Liver (tissue), 7 donors: ENCODE measurements at regions not wholly inside any gene's neighbourhood (a gene's known extent, or its start where the extent isn't known, plus 50 kb on each side); places are given as distances from the start of the nearest gene placed in this dataset.

Experiments
- DNase-seq: peaks from one replicate; pipeline ENCODE4 v3.0.0-alpha.2; 2017; ENCODE audit warnings: low spot score
- H3K27ac ChIP-seq, 2 donors: one replicate each; pipeline ENCODE4 v1.7.0; 2013; ENCODE audit warnings: inconsistent platforms in 2 of 2, low read length in 2 of 2, control low read depth in 1 of 2, low read depth in 1 of 2, mild to moderate bottlenecking in 1 of 2
- H3K27me3 ChIP-seq, 4 donors: one replicate each; pipeline versions ENCODE4 v1.6.1 to v1.7.0; 2013; ENCODE audit warnings: low read length in 3 of 4, inconsistent platforms in 1 of 4, mild to moderate bottlenecking in 1 of 4, moderate library complexity in 1 of 4; ENCODE audit not compliant: control insufficient read depth in 4 of 4, insufficient read depth in 4 of 4
- H3K36me3 ChIP-seq, 4 donors: one replicate each; pipeline versions ENCODE4 v1.6.1 to v1.7.0; 2013; ENCODE audit warnings: low read length in 3 of 4, mild to moderate bottlenecking in 3 of 4, low read depth in 1 of 4, moderate library complexity in 1 of 4; ENCODE audit not compliant: control insufficient read depth in 4 of 4, insufficient read depth in 3 of 4
- H3K4me1 ChIP-seq, 4 donors: one replicate each; pipeline versions ENCODE4 v1.6.1 to v1.7.0; 2013; ENCODE audit warnings: low read length in 3 of 4, mild to moderate bottlenecking in 3 of 4, moderate library complexity in 1 of 4; ENCODE audit not compliant: control insufficient read depth in 4 of 4, insufficient read depth in 4 of 4
- H3K4me3 ChIP-seq, 3 donors: one replicate each; pipeline versions ENCODE4 v1.6.1 to v1.7.0; 2013; ENCODE audit warnings: low read length in 3 of 3, control low read depth in 1 of 3, low read depth in 1 of 3, mild to moderate bottlenecking in 1 of 3
- H3K9ac ChIP-seq, 2 donors: one replicate each; pipeline ENCODE4 v1.7.0; 2013; ENCODE audit warnings: low read length in 2 of 2, mild to moderate bottlenecking in 2 of 2, moderate library complexity in 2 of 2, control low read depth in 1 of 2, low read depth in 1 of 2
- H3K9me3 ChIP-seq, 4 donors: one replicate each; pipeline versions ENCODE4 v1.6.1 to v1.7.0; 2013; ENCODE audit warnings: low read length in 3 of 4; ENCODE audit not compliant: control insufficient read depth in 4 of 4
- EGR1 ChIP-seq, 2 donors: IDR thresholded peaks; 2 replicates each; pipeline ENCODE4 v1.6.1; 2016 to 2018; ENCODE audit warnings: antibody characterized with exemption in 2 of 2, low read depth in 2 of 2
- FOXA1 ChIP-seq: IDR thresholded peaks from 2 replicates; pipeline ENCODE4 v1.6.1; 2016; ENCODE audit warnings: antibody characterized with exemption
- FOXA2 ChIP-seq: IDR thresholded peaks from 2 replicates; pipeline ENCODE4 v1.6.1; 2016; ENCODE audit warnings: antibody characterized with exemption
- HNF4A ChIP-seq, 2 donors: conservative IDR thresholded peaks; 2 replicates each; pipeline ENCODE4 v1.6.1; 2016; ENCODE audit warnings: antibody characterized with exemption in 2 of 2, mild to moderate bottlenecking in 2 of 2
- HNF4G ChIP-seq: IDR thresholded peaks from 2 replicates; pipeline ENCODE4 v1.6.1; 2016; ENCODE audit warnings: antibody characterized with exemption
- JUND ChIP-seq, 2 donors: IDR thresholded peaks; 2 replicates each; pipeline ENCODE4 v1.6.1; 2016; ENCODE audit warnings: antibody characterized with exemption in 2 of 2
- NR2F2 ChIP-seq: IDR thresholded peaks from 2 replicates; pipeline ENCODE4 v1.6.1; 2016; ENCODE audit warnings: antibody characterized with exemption
- RAD21 ChIP-seq, 2 donors: IDR thresholded peaks; 2 replicates each; pipeline ENCODE4 v1.6.1; 2016; ENCODE audit warnings: antibody characterized with exemption in 2 of 2, mild to moderate bottlenecking in 2 of 2
- RXRA ChIP-seq, 2 donors: IDR thresholded peaks; 2 replicates each; pipeline ENCODE4 v1.6.1; 2017 to 2018; ENCODE audit warnings: antibody characterized with exemption in 2 of 2, mild to moderate bottlenecking in 1 of 2
- SP1 ChIP-seq: IDR thresholded peaks from 2 replicates; pipeline ENCODE4 v1.6.1; 2018; ENCODE audit warnings: antibody characterized with exemption, mild to moderate bottlenecking
- TAF1 ChIP-seq: conservative IDR thresholded peaks from 2 replicates; pipeline ENCODE4 v1.6.1; 2016; ENCODE audit warnings: antibody characterized with exemption, mild to moderate bottlenecking
- YY1 ChIP-seq: IDR thresholded peaks from 2 replicates; pipeline ENCODE4 v1.6.1; 2016; ENCODE audit warnings: antibody characterized with exemption, mild to moderate bottlenecking
- WGBS: extraction: QIAGEN DNeasy Blood & Tissue Kit; methylation state at CpG from one replicate; pipeline ENCODE4 v1.1.7; 2013; 5-methylcytosine and 5-hydroxymethylcytosine counted together
- TF ChIP-seq, protein P1 (sequence below): IDR thresholded peaks from 2 replicates; pipeline ENCODE4 v1.6.1; 2016; ENCODE audit warnings: antibody characterized with exemption
- TF ChIP-seq, protein P2 (sequence below): IDR thresholded peaks from 2 replicates; pipeline ENCODE4 v1.6.1; 2016; ENCODE audit warnings: antibody characterized with exemption, mild to moderate bottlenecking
- TF ChIP-seq, protein P3 (sequence below): IDR thresholded peaks from 2 replicates; pipeline ENCODE4 v1.6.1; 2016; ENCODE audit warnings: antibody characterized with exemption
- donor health status: healthy.
- donor health status: healthy.
- donor health status: healthy.
- donor health status: healthy.

DNA sequence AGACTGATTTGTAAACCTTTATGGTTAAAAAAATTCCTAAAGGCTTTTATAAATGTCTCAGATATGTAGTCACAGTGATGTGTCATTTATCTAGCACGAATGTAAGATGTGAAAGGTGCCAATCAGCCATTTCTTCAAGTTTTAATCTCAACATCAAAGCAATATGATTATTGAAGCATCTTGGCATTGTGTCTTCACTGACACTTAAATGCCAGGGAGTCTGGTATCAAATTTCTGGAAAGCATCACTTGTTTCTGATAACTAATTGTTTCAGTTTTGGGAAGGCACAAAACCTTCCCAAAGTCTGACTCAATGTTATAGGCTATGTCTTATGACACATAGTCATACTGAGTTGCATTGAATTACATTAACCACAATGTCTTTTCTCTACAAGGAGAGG, 492.0 kb upstream of the CNTNAP2 start:
- no peak overlapping the region for H3K4me3 ChIP-seq
- DNase-seq: no peak
- H3K4me1 ChIP-seq: no peaks in the 10 kb centered on the region
- H3K27me3 ChIP-seq: no peaks in the 10 kb centered on the region
- H3K27ac ChIP-seq: no peak overlapping the region
- TF ChIP-seq JUND (IDR thresholded peaks at IDR 0.05) (no peak), TAF1 (no peak)
- TF ChIP-seq, protein P1, sequence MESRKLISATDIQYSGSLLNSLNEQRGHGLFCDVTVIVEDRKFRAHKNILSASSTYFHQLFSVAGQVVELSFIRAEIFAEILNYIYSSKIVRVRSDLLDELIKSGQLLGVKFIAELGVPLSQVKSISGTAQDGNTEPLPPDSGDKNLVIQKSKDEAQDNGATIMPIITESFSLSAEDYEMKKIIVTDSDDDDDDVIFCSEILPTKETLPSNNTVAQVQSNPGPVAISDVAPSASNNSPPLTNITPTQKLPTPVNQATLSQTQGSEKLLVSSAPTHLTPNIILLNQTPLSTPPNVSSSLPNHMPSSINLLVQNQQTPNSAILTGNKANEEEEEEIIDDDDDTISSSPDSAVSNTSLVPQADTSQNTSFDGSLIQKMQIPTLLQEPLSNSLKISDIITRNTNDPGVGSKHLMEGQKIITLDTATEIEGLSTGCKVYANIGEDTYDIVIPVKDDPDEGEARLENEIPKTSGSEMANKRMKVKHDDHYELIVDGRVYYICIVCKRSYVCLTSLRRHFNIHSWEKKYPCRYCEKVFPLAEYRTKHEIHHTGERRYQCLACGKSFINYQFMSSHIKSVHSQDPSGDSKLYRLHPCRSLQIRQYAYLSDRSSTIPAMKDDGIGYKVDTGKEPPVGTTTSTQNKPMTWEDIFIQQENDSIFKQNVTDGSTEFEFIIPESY: no peak
- TF ChIP-seq, protein P2, sequence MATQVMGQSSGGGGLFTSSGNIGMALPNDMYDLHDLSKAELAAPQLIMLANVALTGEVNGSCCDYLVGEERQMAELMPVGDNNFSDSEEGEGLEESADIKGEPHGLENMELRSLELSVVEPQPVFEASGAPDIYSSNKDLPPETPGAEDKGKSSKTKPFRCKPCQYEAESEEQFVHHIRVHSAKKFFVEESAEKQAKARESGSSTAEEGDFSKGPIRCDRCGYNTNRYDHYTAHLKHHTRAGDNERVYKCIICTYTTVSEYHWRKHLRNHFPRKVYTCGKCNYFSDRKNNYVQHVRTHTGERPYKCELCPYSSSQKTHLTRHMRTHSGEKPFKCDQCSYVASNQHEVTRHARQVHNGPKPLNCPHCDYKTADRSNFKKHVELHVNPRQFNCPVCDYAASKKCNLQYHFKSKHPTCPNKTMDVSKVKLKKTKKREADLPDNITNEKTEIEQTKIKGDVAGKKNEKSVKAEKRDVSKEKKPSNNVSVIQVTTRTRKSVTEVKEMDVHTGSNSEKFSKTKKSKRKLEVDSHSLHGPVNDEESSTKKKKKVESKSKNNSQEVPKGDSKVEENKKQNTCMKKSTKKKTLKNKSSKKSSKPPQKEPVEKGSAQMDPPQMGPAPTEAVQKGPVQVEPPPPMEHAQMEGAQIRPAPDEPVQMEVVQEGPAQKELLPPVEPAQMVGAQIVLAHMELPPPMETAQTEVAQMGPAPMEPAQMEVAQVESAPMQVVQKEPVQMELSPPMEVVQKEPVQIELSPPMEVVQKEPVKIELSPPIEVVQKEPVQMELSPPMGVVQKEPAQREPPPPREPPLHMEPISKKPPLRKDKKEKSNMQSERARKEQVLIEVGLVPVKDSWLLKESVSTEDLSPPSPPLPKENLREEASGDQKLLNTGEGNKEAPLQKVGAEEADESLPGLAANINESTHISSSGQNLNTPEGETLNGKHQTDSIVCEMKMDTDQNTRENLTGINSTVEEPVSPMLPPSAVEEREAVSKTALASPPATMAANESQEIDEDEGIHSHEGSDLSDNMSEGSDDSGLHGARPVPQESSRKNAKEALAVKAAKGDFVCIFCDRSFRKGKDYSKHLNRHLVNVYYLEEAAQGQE: no peak
- no peaks in the 10 kb centered on the region for H3K36me3 ChIP-seq
- no peak overlapping the region for H3K9ac ChIP-seq
- no peaks in the 10 kb centered on the region for H3K9me3 ChIP-seq
- 69% methylated on average over 1 of the region's 1 CpG for WGBS

DNA sequence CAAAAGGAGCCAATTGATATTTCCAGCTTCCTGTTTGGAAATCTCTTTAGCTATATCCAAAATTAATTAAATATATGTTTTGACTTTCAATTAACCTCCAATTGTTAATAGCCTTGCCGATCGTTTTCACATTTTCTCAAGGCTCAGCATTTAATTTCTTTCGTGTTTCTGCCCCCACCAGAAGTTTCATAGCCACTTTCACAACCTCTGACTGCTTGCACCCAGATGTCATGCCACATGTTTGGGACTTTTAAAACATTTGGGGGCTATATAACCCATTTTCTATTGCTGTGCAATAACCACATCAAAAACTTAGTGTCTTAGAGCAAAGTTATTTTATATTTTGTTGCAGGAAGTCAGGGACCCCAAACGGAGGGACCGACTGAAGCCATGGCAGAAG, 510.6 kb upstream of the CNTNAP2 start:
- Histone ChIP-seq H3K27ac (no peak overlapping the region), H3K9me3 (peaks cover 0 to 2% (median 0%) of the 10 kb centered on the region in 4 donors), H3K9ac (no peak overlapping the region), H3K36me3 (no peaks in the 10 kb centered on the region), H3K27me3 (no peaks in the 10 kb centered on the region), H3K4me3 (no peak overlapping the region), H3K4me1 (no peaks in the 10 kb centered on the region)
- DNase-seq: no peak
- WGBS: 75% methylated on average over 5 of the region's 5 CpGs
- TF ChIP-seq SP1 (no peak), JUND (IDR thresholded peaks at IDR 0.05) (no peak), FOXA2 (no peak), HNF4A (conservative IDR thresholded peaks at IDR 0.05) (no peak), RAD21 (IDR thresholded peaks at IDR 0.05) (no peak), EGR1 (IDR thresholded peaks at IDR 0.05; ENCODE audit: low read depth in 2 of 2) (no peak), HNF4G (no peak), FOXA1 (no peak), RXRA (IDR thresholded peaks at IDR 0.05) (no peak), NR2F2 (no peak), YY1 (no peak), TAF1 (no peak)
- TF ChIP-seq, protein P1: no peak
- TF ChIP-seq, protein P3, sequence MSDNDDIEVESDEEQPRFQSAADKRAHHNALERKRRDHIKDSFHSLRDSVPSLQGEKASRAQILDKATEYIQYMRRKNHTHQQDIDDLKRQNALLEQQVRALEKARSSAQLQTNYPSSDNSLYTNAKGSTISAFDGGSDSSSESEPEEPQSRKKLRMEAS: no peak
- TF ChIP-seq, protein P2: no peak
